Activated CD8-positive, alpha-beta T cell treated with anti-CD3 and anti-CD28 coated beads for 36 hours (primary cell): ENCODE measurements at regions not wholly inside any gene's neighbourhood (a gene's known extent, or its start where the extent isn't known, plus 50 kb on each side); places are given as distances from the start of the nearest gene placed in this dataset.

ENCODE experiments used
- ATAC-seq: fragments of 200-7000 bp; cut with Tn5 transposase; one replicate; pipeline ENCODE4 v1.10.0; 2021; ENCODE audit warnings: mild to moderate bottlenecking, moderate library complexity
- CTCF ChIA-PET: fragments of 350-600 bp; sonication (Branson Sonifier 250); formaldehyde crosslinking; loops from one replicate; lab custom pipeline; 2021; ENCODE audit warnings: antibody characterized with exemption; lab: Charles Lee
- POLR2A ChIA-PET: fragments of 350-600 bp; sonication (Branson Sonifier 250); formaldehyde crosslinking; loops from one replicate; lab custom pipeline; 2021; ENCODE audit warnings: antibody characterized with exemption; lab: Charles Lee
- DNase-seq: peaks from one replicate; pipeline ENCODE4 v3.0.0-alpha.2; 2020
- H3K27ac Mint-ChIP-seq: one replicate; pipeline ENCODE4 v1.8.0; 2021; ENCODE audit warnings: mild to moderate bottlenecking, mixed read lengths
- H3K27me3 Mint-ChIP-seq: one replicate; pipeline ENCODE4 v1.8.0; 2021; ENCODE audit warnings: mixed read lengths
- H3K36me3 Mint-ChIP-seq: one replicate; pipeline ENCODE4 v1.8.0; 2021; ENCODE audit warnings: low read depth, mixed read lengths
- H3K4me1 Mint-ChIP-seq: one replicate; pipeline ENCODE4 v1.8.0; 2021; ENCODE audit warnings: low read depth, mixed read lengths
- H3K4me3 Mint-ChIP-seq: one replicate; pipeline ENCODE4 v1.8.0; 2021; ENCODE audit warnings: mild to moderate bottlenecking, moderate library complexity, mixed read lengths
- H3K9me3 Mint-ChIP-seq: one replicate; pipeline ENCODE4 v1.8.0; 2021; ENCODE audit warnings: mixed read lengths
- CTCF ChIP-seq: fragments of 200-600 bp; IDR thresholded peaks from one replicate; pipeline ENCODE4 v1.8.0; 2022; ENCODE audit warnings: antibody characterized with exemption, mild to moderate bottlenecking
- intact Hi-C: fragments of 100-400 bp; cut with micrococcal nuclease; formaldehyde crosslinking; loops from one replicate; pipeline ENCODE4 v1.10.0; 2022

GRCh38 chr5:68408345-68408871 lies 192.9 kb downstream of the PIK3R1 start:
- ChIA-PET CTCF (interaction anchor here (1.4 kb wide), 1 partner anchor 122 kb away, joined by 4 read pairs; no protein-coding TSS in a partner anchor), POLR2A (no interaction called here)
- Mint-ChIP-seq H3K4me3 (no peak overlapping the region), H3K4me1 (peaks cover 27% of the 10 kb centered on the region), H3K27me3 (no peaks in the 10 kb centered on the region), H3K36me3 (no peaks in the 10 kb centered on the region), H3K9me3 (no peaks in the 10 kb centered on the region), H3K27ac (no peak overlapping the region)
- no peak for TF ChIP-seq CTCF
- intact Hi-C loops: no loop called here
- DNase-seq: no peak
- ATAC-seq: no peak

- Mint-ChIP-seq H3K4me1 (peaks cover 27% of the 10 kb centered on the region), H3K27me3 (no peaks in the 10 kb centered on the region), H3K36me3 (no peaks in the 10 kb centered on the region), H3K4me3 (no peak overlapping the region), H3K9me3 (no peaks in the 10 kb centered on the region), H3K27ac (no peak overlapping the region)
- ATAC-seq (no peak), DNase-seq (no peak)
- POLR2A ChIA-PET: no interaction called here
- TF ChIP-seq CTCF: no peak
- intact Hi-C loops: no loop called here
- CTCF ChIA-PET: interaction anchor here (1.3 to 1.4 kb wide), 2 partner anchors 10 to 122 kb away, joined by 4 read pairs; no protein-coding TSS in a partner anchor
Measured at GRCh38 chr5:68409259-68409658, 193.7 kb downstream of the PIK3R1 start.

GRCh38 chr5:68411161-68411560 lies 195.6 kb downstream of the PIK3R1 start:
- ATAC-seq (no peak), DNase-seq (no peak)
- ChIA-PET POLR2A (interaction anchor here (0.8 kb wide), 1 partner anchor 20 kb away, joined by 3 read pairs; no protein-coding TSS in a partner anchor), CTCF (no interaction called here)
- no peak overlapping the region for H3K27ac Mint-ChIP-seq
- peaks cover 24% of the 10 kb centered on the region for H3K4me1 Mint-ChIP-seq
- H3K4me3 Mint-ChIP-seq: no peak overlapping the region
- no peak for TF ChIP-seq CTCF
- no peaks in the 10 kb centered on the region for H3K9me3 Mint-ChIP-seq
- intact Hi-C loops: no loop called here
- no peaks in the 10 kb centered on the region for H3K27me3 Mint-ChIP-seq
- H3K36me3 Mint-ChIP-seq: no peaks in the 10 kb centered on the region

GRCh38 chr5:68415177-68416085 lies 199.9 kb downstream of the PIK3R1 start:
- H3K36me3 Mint-ChIP-seq: no peaks in the 10 kb centered on the region

More at GRCh38 chr5:68415177-68416085, 199.9 kb downstream of the PIK3R1 start:
- Mint-ChIP-seq H3K27me3 (no peaks in the 10 kb centered on the region), H3K9me3 (no peaks in the 10 kb centered on the region), H3K4me3 (no peak overlapping the region), H3K27ac (no peak overlapping the region), H3K4me1 (peaks cover 7% of the 10 kb centered on the region)
- CTCF ChIA-PET: interaction anchor here (1.1 kb wide), 1 partner anchor 44 kb away, joined by 3 read pairs; no protein-coding TSS in a partner anchor
- no peak for ATAC-seq
- no peak for TF ChIP-seq CTCF
- no peak for DNase-seq
- POLR2A ChIA-PET: no interaction called here
- intact Hi-C loops: no loop called here
